Psoas muscle (tissue), 7 donors: ENCODE measurements at regions not wholly inside any gene's neighbourhood (a gene's known extent, or its start where the extent isn't known, plus 50 kb on each side); places are given as distances from the start of the nearest gene placed in this dataset.

ENCODE experiments used
- ATAC-seq, 4 donors: fragments of 200-7000 bp; cut with Tn5 transposase; one replicate each; pipeline ENCODE4 v1.9.1; 2020; ENCODE audit warnings: moderate library complexity in 3 of 4, mild to moderate bottlenecking in 2 of 4
- DNase-seq, 2 donors: peaks; one replicate each; pipeline ENCODE4 v3.0.0-alpha.2; 2020
- H3K27ac ChIP-seq: fragments of 200-600 bp; one replicate; pipeline ENCODE4 v1.8.0; 2022
- H3K27me3 ChIP-seq, 3 donors: fragments of 200-600 bp in 1 of 3; one replicate each; pipeline versions ENCODE4 v1.6.1 to v1.8.0; 2013 to 2022; ENCODE audit warnings: low read length in 2 of 3, mild to moderate bottlenecking in 2 of 3, moderate library complexity in 1 of 3; ENCODE audit not compliant: insufficient read depth in 3 of 3
- H3K36me3 ChIP-seq, 2 donors: fragments of 200-600 bp in 1 of 2; one replicate each; pipeline versions ENCODE4 v1.6.1 to v1.8.0; 2013 to 2022; ENCODE audit warnings: low read depth in 1 of 2, mild to moderate bottlenecking in 1 of 2, moderate library complexity in 1 of 2; ENCODE audit not compliant: insufficient read depth in 1 of 2
- H3K4me1 ChIP-seq: fragments of 200-600 bp; one replicate; pipeline ENCODE4 v1.8.0; 2022
- H3K4me3 ChIP-seq: fragments of 200-600 bp; one replicate; pipeline ENCODE4 v1.8.0; 2022; ENCODE audit warnings: mild to moderate bottlenecking
- H3K9me3 ChIP-seq: fragments of 200-600 bp; one replicate; pipeline ENCODE4 v1.8.0; 2022
- WGBS, 3 donors: extraction: QIAGEN DNeasy Blood & Tissue Kit; methylation state at CpG; one replicate each; pipeline versions ENCODE4 v1.1.6 to v1.1.7; 2013; 5-methylcytosine and 5-hydroxymethylcytosine counted together
- intact Hi-C, 2 donors: fragments of 100-400 bp; cut with DNase I; formaldehyde crosslinking; loops; one replicate each; pipeline versions ENCODE4 v1.11.0 to v1.14.2; 2022
- TF ChIP-seq, protein P1 (sequence below): fragments of 200-600 bp; IDR thresholded peaks from one replicate; pipeline ENCODE4 v1.8.0; 2022; ENCODE audit warnings: antibody characterized with exemption
- donor health status: healthy with polysubstance abuse.
- donor health status: DM: no; HTN: no; CAD: no; lungs with moderate emphysema.
- donor health status: Bipolar disorder and iron deficiency.
- donor health status: healthy.
- donor health status: DM: yes; HTN: yes; CAD: no.
- donor health status: DM: no; HTN: no; CAD: no.
- donor health status: DM: yes; HTN: yes; CAD: no.

DNA sequence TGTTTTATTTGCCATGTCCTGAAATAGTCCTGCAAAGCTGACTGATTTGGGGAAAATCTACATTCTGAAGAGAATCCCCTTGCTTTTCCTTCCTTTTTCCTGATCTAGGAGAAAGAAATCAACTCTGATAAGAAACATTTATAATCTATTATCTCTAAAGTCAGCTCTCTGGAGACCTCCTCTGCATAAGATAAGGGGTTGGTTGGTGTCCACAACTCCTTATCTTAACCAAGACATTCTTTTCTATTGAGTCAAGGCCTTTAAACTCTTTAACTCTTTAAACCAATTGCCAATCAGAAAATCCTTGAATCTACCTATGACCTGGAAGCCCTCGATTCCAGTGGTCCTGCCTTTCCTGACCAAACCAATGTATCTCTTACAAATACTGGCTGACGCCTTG, 373.6 kb upstream of the RASGEF1B start:
- no peaks in the 10 kb centered on the region for H3K36me3 ChIP-seq
- TF ChIP-seq, protein P1, sequence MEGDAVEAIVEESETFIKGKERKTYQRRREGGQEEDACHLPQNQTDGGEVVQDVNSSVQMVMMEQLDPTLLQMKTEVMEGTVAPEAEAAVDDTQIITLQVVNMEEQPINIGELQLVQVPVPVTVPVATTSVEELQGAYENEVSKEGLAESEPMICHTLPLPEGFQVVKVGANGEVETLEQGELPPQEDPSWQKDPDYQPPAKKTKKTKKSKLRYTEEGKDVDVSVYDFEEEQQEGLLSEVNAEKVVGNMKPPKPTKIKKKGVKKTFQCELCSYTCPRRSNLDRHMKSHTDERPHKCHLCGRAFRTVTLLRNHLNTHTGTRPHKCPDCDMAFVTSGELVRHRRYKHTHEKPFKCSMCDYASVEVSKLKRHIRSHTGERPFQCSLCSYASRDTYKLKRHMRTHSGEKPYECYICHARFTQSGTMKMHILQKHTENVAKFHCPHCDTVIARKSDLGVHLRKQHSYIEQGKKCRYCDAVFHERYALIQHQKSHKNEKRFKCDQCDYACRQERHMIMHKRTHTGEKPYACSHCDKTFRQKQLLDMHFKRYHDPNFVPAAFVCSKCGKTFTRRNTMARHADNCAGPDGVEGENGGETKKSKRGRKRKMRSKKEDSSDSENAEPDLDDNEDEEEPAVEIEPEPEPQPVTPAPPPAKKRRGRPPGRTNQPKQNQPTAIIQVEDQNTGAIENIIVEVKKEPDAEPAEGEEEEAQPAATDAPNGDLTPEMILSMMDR: no peak
- DNase-seq (no peak), ATAC-seq (no peak)
- no peaks in the 10 kb centered on the region for H3K9me3 ChIP-seq
- H3K27ac ChIP-seq: no peak overlapping the region
- intact Hi-C loops: loop anchor here in 1 of 2 donors (2.0 to 10.0 kb wide), 2 partner anchors 378 to 440 kb away; no protein-coding TSS in a partner anchor
- 82 to 92% (median 85%) methylated on average over 2 of the region's 2 CpGs for WGBS, 3 donors
- H3K4me3 ChIP-seq: no peak overlapping the region
- H3K27me3 ChIP-seq: no peaks in the 10 kb centered on the region
- H3K4me1 ChIP-seq: no peaks in the 10 kb centered on the region

DNA sequence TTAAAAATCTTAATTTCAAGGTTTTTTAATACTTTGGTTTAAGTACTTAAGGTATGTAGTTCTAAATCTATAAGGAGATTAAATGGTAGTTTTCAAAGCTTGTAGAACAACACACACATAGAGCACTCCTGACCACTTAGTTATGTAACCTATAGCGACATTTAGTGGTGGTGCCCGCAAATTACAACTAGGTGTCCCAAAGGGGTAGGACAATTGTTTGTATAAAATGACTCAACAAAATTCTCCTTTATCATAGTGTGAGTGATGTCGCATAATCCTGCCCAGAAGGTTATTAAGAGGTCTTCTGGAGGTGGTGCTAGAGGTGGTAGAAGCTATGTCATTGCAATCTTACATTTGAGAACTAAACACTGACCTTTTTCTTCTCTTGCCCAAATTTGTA, 373.0 kb upstream of the RASGEF1B start:
- DNase-seq: peak; percentile 44 to 60
- ATAC-seq: peak; percentile 83 to 98 (median 88)
- Histone ChIP-seq H3K4me3 (no peak overlapping the region), H3K27me3 (no peaks in the 10 kb centered on the region), H3K4me1 (no peaks in the 10 kb centered on the region), H3K36me3 (no peaks in the 10 kb centered on the region), H3K27ac (no peak overlapping the region), H3K9me3 (no peaks in the 10 kb centered on the region)
- intact Hi-C loops: loop anchor here (1.0 to 10.0 kb wide), 3 partner anchors 377 to 440 kb away; no protein-coding TSS in a partner anchor
- 1 to 4% (median 4%) methylated on average over 3 of the region's 3 CpGs for WGBS, 3 donors
- TF ChIP-seq, protein P1: peak; percentile 78

DNA sequence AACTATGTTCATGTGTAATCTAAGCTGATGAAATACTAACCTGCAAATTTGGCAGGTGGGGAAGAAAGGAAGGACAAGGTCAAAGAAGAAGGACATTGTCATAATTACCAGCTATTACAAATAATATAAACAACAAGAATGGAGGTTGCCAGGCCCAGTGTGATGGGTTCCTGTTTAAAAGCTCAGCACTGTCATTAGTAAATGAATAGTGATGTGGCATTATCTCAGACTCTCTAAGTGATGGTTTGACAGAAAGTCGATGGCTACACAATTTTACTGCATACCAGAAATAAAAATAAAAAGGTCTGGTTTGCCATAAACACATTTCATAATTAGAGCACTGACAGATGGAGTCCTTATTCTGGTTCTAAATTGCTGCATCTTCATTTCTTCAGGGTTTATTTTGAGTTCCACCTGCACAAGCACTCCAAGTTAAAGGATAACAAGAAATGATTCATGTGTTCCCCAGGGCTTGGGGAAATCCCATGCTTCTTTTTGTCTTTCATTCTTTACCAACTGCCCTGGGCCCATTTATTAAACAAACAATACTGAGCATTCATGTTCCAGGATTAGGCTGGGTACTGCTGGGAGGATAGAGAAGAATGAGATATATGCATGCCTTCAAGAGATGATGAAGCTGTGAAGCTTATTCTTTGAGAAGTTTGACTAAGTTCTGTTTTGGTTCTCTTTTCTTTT, 367.8 kb upstream of the RASGEF1B start:
- no peaks in the 10 kb centered on the region for H3K36me3 ChIP-seq
- ATAC-seq: no peak
- no peaks in the 10 kb centered on the region for H3K9me3 ChIP-seq
- no peak overlapping the region for H3K27ac ChIP-seq
- TF ChIP-seq, protein P1: no peak
- no peaks in the 10 kb centered on the region for H3K27me3 ChIP-seq
- no peaks in the 10 kb centered on the region for H3K4me1 ChIP-seq
- DNase-seq: no peak
- intact Hi-C loops: loop anchor here in 1 of 2 donors (10.0 kb wide), 1 partner anchor 435 kb away; no protein-coding TSS in a partner anchor
- H3K4me3 ChIP-seq: no peak overlapping the region
- 65 to 80% (median 72%) methylated on average over 1 of the region's 1 CpG for WGBS, 3 donors

DNA sequence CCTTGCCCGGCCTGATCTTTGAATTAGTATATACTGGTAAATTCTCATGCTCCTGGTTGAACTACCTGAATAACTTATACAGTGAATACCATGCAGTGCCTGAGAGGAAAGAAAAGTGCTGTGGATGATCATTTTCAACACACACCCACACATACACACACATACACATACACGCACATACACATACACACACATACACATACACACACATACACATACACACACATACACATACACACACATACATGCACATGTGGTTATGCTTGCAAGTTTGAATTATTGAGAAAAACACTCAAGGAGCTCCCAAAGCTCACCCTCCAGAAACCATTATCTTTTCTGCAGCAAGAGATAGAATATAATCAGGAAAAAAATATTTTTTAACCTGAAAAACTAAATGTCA, 366.9 kb upstream of the RASGEF1B start:
- ATAC-seq: no peak
- Histone ChIP-seq H3K9me3 (no peaks in the 10 kb centered on the region), H3K27ac (no peak overlapping the region), H3K27me3 (no peaks in the 10 kb centered on the region), H3K4me3 (no peak overlapping the region), H3K4me1 (no peaks in the 10 kb centered on the region), H3K36me3 (no peaks in the 10 kb centered on the region)
- intact Hi-C loops: no loop called here
- WGBS, 3 donors: 79 to 91% (median 86%) methylated on average over 2 of the region's 2 CpGs
- TF ChIP-seq, protein P1: no peak
- no peak for DNase-seq

DNA sequence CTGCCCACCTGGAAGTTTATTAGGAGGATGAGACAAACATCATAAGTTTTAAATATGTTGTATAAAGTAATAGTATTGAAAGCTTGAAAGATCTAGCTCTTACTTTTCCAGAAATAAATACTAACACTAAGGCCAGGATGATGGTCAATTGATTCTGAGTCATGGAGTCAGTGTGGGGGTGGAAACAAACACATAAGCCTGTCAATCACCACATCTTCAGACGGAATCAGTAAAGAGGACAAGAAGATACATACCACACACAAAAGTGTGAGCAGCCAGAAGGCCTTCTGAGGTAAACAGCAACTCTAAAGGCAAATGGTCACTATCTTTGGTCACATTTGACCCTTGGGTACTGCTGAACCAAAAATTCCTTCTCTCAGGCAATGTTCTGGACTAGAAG, 365.0 kb upstream of the RASGEF1B start:
- Histone ChIP-seq H3K36me3 (no peaks in the 10 kb centered on the region), H3K27ac (no peak overlapping the region), H3K4me3 (no peak overlapping the region), H3K4me1 (no peaks in the 10 kb centered on the region), H3K27me3 (no peaks in the 10 kb centered on the region), H3K9me3 (no peaks in the 10 kb centered on the region)
- ATAC-seq (no peak), DNase-seq (no peak)
- WGBS, 3 donors: 0 to 51% (median 27%) methylated on average over 1 of the region's 1 CpG
- TF ChIP-seq, protein P1: no peak
- intact Hi-C loops: no loop called here
